ENCODE measurements at regions not wholly inside any gene's neighbourhood (a gene's known extent, or its start where the extent isn't known, plus 50 kb on each side); places are given as distances from the start of the nearest gene placed in this dataset.

- Histone ChIP-seq H3K14ac (replicated peaks; ENCODE audit: low read depth, low read length) (no peak overlapping the region), H2AK5ac (ENCODE audit: low read depth, low read length) (no peak overlapping the region), H4K20me1 (ENCODE audit: insufficient read depth, low read length) (no peaks in the 10 kb centered on the region), H3K27me3 (ENCODE audit: control insufficient read depth, insufficient read depth, low read length) (no peaks in the 10 kb centered on the region), H3K9me3 (ENCODE audit: control insufficient read depth, insufficient read depth, low read length) (peaks cover 9% of the 10 kb centered on the region), H3K79me1 (ENCODE audit: low read depth in 1 of 2, low read length in 2 of 2) (no peaks in the 10 kb centered on the region), H3K18ac (ENCODE audit: low read depth, low read length) (no peak overlapping the region), H4K91ac (ENCODE audit: insufficient read depth, low read depth, low read length) (no peak overlapping the region), H3K56ac (ENCODE audit: extremely low read depth, insufficient read depth, low read length) (no peak overlapping the region), H3K4me3 (ENCODE audit: insufficient read depth, low read depth, low read length) (no peak overlapping the region), H2AFZ (replicated peaks; ENCODE audit: low read length, poor library complexity) (no peak overlapping the region), H4K8ac (ENCODE audit: low read depth in 2 of 2, low read length in 2 of 2) (no peak overlapping the region), H3K27ac (ENCODE audit: insufficient read depth, low read length) (no peak overlapping the region), H4K5ac (ENCODE audit: low read depth, low read length) (no peak overlapping the region), H2BK120ac (ENCODE audit: low read depth, low read length) (no peak overlapping the region), H3K9ac (ENCODE audit: low read depth, low read length) (no peak overlapping the region), H2AK9ac (replicated peaks; ENCODE audit: low read depth, low read length, poor library complexity) (no peak overlapping the region), H3K4me1 (ENCODE audit: control insufficient read depth, insufficient read depth, low read length) (no peaks in the 10 kb centered on the region), H3K9me1 (ENCODE audit: insufficient read depth, low read length) (no peaks in the 10 kb centered on the region), H2BK5ac (ENCODE audit: low read depth, low read length, poor library complexity, severe bottlenecking) (no peak overlapping the region), H3K4ac (ENCODE audit: low read depth, low read length) (no peak overlapping the region), H3K23ac (ENCODE audit: low read depth, low read length) (no peak overlapping the region), H2BK15ac (ENCODE audit: low read depth, low read length) (no peak overlapping the region), H2BK20ac (ENCODE audit: low read depth, low read length) (no peak overlapping the region), H3K36me3 (ENCODE audit: control insufficient read depth, insufficient read depth, low read length) (no peaks in the 10 kb centered on the region), H3K4me2 (ENCODE audit: low read depth, low read length) (no peak overlapping the region)
- in situ Hi-C loops (cut with MboI; ENCODE audit: low sequenced_read_pairs) (no loop called here), intact Hi-C loops (cut with micrococcal nuclease) (no loop called here), dilution Hi-C loops (cut with HindIII; ENCODE audit: low sequenced_read_pairs, unreplicated experiment) (no loop called here)
- WGBS, 2 experiments (ENCODE audit: extremely low coverage in 2 of 2, insufficient read length in 1 of 2), result no CpG with 5 or more reads among the region's 4 CpGs
- TF ChIP-seq CEBPB (IDR thresholded peaks at IDR 0.05; ENCODE audit: low read depth, low read length) (no peak), USF2 (IDR thresholded peaks at IDR 0.05; ENCODE audit: low read depth, low read length) (no peak), MAFK (IDR thresholded peaks at IDR 0.05; ENCODE audit: low read depth, low read length) (no peak), MXI1 (IDR thresholded peaks at IDR 0.05; ENCODE audit: borderline replicate concordance, low read depth, low read length) (no peak), RAD21 (IDR thresholded peaks at IDR 0.05; ENCODE audit: low read length) (no peak), ELK1 (IDR thresholded peaks at IDR 0.05; ENCODE audit: borderline replicate concordance, low read depth, low read length) (no peak), POLR2A (IDR thresholded peaks at IDR 0.05; ENCODE audit: low read depth, low read length) (no peak), SMC3 (IDR thresholded peaks at IDR 0.05; ENCODE audit: low read depth, low read length) (no peak), BHLHE40 (IDR thresholded peaks at IDR 0.05; ENCODE audit: low read depth, low read length) (no peak), MAZ (IDR thresholded peaks at IDR 0.05; ENCODE audit: borderline replicate concordance, low read depth, low read length) (no peak), CHD1 (IDR thresholded peaks at IDR 0.05; ENCODE audit: low read depth, low read length) (no peak), RCOR1 (IDR thresholded peaks at IDR 0.05; ENCODE audit: insufficient replicate concordance, low read length) (no peak), RFX5 (IDR thresholded peaks at IDR 0.05; ENCODE audit: low read depth, low read length) (no peak), CTCF (conservative IDR thresholded peaks at IDR 0.05; ENCODE audit: low read depth, low read length) (no peak)
- no peak for DNase-seq
- ATAC-seq (ENCODE audit: low read depth), result no peak
- POLR2A ChIA-PET (ENCODE audit: unreplicated experiment), result no interaction called here
- BruUV-seq (replicated peaks), result no TSS peak
- CTCF ChIA-PET, result no interaction called here
Observed at GRCh38 chr7:118478236-118478635, 253.7 kb downstream of the ANKRD7 start.

All from IMR-90 (cell line).